Ishikawa (cell line): ENCODE measurements at regions not wholly inside any gene's neighbourhood (a gene's known extent, or its start where the extent isn't known, plus 50 kb on each side); places are given as distances from the start of the nearest gene placed in this dataset.

Experiments used
- CEBPB ChIP-seq: IDR thresholded peaks from 2 replicates; pipeline ENCODE4 v1.6.1; 2012
- CREB1 ChIP-seq: IDR thresholded peaks from 2 replicates; pipeline ENCODE4 v1.6.1; 2012; ENCODE audit warnings: low read depth
- EGR1 ChIP-seq: IDR thresholded peaks from 2 replicates; pipeline ENCODE4 v1.6.1; 2012
- EP300 ChIP-seq: IDR thresholded peaks from 2 replicates; pipeline ENCODE4 v1.6.1; 2012; ENCODE audit warnings: borderline replicate concordance
- FOXM1 ChIP-seq: IDR thresholded peaks from 2 replicates; pipeline ENCODE4 v1.6.1; 2012; ENCODE audit warnings: low read depth, borderline replicate concordance
- NFIC ChIP-seq: IDR thresholded peaks from 2 replicates; pipeline ENCODE4 v1.6.1; 2012
- RAD21 ChIP-seq: IDR thresholded peaks from 2 replicates; pipeline ENCODE4 v1.6.1; 2012; ENCODE audit warnings: low read depth
- TAF1 ChIP-seq: IDR thresholded peaks from 2 replicates; pipeline ENCODE4 v1.6.1; 2012; ENCODE audit warnings: low read depth, mild to moderate bottlenecking
- TCF12 ChIP-seq: IDR thresholded peaks from 2 replicates; pipeline ENCODE4 v1.6.1; 2012; ENCODE audit warnings: low read depth
- TEAD4 ChIP-seq: IDR thresholded peaks from 2 replicates; pipeline ENCODE4 v1.6.1; 2012
- YY1 ChIP-seq: IDR thresholded peaks from 2 replicates; pipeline ENCODE4 v1.6.1; 2012; ENCODE audit warnings: low read depth
- ZBTB7A ChIP-seq: IDR thresholded peaks from 2 replicates; pipeline ENCODE4 v1.6.1; 2012; ENCODE audit warnings: low read depth
- TF ChIP-seq, protein P1 (sequence below): IDR thresholded peaks from 2 replicates; pipeline ENCODE4 v1.6.1; 2012
- TF ChIP-seq, protein P2 (sequence below): IDR thresholded peaks from 2 replicates; pipeline ENCODE4 v1.6.1; 2012; ENCODE audit warnings: low read depth, mild to moderate bottlenecking
- TF ChIP-seq, protein P3 (sequence below): IDR thresholded peaks from 2 replicates; pipeline ENCODE4 v1.6.1; 2012

DNA sequence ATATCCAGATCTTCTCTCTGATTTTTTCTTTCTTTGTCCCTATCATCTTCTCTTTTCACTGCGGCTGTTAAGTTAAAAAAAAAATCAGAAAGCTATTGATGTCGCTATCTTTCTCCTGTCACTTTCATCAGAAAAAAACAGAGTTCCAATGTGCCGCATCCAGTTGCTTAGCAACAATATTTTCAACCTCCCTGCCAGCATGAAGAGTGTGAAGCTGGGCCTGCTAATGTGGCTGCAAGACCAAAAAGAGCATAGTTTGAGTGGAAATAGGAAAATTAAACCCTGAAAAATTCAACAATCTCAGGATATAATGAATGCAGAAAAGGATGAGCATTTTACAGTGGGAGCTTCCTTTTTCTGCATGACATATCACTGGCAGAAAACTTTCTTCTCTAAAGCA is 1025.4 kb upstream of the LRFN5 start:
- TF ChIP-seq TCF12 (no peak), CREB1 (no peak), YY1 (no peak), RAD21 (no peak), FOXM1 (no peak), ZBTB7A (no peak), CEBPB (no peak), TAF1 (no peak), TEAD4 (no peak), NFIC (no peak), EGR1 (no peak), EP300 (no peak)
- TF ChIP-seq, protein P1, sequence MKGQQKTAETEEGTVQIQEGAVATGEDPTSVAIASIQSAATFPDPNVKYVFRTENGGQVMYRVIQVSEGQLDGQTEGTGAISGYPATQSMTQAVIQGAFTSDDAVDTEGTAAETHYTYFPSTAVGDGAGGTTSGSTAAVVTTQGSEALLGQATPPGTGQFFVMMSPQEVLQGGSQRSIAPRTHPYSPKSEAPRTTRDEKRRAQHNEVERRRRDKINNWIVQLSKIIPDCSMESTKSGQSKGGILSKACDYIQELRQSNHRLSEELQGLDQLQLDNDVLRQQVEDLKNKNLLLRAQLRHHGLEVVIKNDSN = no peak
- TF ChIP-seq, protein P2, sequence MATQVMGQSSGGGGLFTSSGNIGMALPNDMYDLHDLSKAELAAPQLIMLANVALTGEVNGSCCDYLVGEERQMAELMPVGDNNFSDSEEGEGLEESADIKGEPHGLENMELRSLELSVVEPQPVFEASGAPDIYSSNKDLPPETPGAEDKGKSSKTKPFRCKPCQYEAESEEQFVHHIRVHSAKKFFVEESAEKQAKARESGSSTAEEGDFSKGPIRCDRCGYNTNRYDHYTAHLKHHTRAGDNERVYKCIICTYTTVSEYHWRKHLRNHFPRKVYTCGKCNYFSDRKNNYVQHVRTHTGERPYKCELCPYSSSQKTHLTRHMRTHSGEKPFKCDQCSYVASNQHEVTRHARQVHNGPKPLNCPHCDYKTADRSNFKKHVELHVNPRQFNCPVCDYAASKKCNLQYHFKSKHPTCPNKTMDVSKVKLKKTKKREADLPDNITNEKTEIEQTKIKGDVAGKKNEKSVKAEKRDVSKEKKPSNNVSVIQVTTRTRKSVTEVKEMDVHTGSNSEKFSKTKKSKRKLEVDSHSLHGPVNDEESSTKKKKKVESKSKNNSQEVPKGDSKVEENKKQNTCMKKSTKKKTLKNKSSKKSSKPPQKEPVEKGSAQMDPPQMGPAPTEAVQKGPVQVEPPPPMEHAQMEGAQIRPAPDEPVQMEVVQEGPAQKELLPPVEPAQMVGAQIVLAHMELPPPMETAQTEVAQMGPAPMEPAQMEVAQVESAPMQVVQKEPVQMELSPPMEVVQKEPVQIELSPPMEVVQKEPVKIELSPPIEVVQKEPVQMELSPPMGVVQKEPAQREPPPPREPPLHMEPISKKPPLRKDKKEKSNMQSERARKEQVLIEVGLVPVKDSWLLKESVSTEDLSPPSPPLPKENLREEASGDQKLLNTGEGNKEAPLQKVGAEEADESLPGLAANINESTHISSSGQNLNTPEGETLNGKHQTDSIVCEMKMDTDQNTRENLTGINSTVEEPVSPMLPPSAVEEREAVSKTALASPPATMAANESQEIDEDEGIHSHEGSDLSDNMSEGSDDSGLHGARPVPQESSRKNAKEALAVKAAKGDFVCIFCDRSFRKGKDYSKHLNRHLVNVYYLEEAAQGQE = no peak
- TF ChIP-seq, protein P3, sequence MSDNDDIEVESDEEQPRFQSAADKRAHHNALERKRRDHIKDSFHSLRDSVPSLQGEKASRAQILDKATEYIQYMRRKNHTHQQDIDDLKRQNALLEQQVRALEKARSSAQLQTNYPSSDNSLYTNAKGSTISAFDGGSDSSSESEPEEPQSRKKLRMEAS = no peak

DNA sequence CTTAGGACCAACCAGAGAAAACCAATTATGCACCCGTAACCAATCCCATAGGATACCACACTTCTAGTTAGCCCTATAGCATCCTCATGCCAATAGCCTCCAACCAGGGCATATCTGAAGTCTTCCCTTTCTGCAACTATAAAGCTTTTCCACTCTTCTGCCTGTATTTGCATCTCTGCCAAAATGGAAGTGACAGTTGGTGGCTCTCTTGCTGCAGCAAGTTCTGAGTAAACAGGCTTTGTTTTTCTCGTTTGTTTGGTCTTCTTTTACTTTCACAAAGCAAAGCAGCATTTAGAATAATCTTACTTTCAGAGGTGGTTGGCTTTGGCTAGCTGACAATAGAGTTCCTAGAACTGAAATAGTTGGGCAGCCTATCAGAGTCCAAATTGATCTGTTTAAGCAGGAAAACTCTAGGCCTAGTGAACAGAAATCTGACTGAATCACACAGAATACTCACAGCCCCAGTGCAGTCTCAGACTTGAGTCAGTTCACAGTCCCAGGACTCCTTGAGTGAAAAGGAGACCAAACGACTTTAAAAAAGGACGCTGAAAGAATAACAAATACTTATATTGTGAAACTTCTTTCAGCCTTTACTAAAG is 1029.7 kb upstream of the LRFN5 start:
- TF ChIP-seq FOXM1 = no peak
- TF ChIP-seq EGR1 = no peak
- TF ChIP-seq NFIC = no peak
- TF ChIP-seq, protein P1 = no peak
- no peak for TF ChIP-seq ZBTB7A
- TF ChIP-seq RAD21 = no peak
- no peak for TF ChIP-seq TEAD4
- TF ChIP-seq CREB1 = no peak
- TF ChIP-seq EP300 = no peak
- TF ChIP-seq TCF12 = no peak
- TF ChIP-seq YY1 = no peak
- no peak for TF ChIP-seq CEBPB
- TF ChIP-seq, protein P2 = no peak
- TF ChIP-seq, protein P3 = no peak
- no peak for TF ChIP-seq TAF1

DNA sequence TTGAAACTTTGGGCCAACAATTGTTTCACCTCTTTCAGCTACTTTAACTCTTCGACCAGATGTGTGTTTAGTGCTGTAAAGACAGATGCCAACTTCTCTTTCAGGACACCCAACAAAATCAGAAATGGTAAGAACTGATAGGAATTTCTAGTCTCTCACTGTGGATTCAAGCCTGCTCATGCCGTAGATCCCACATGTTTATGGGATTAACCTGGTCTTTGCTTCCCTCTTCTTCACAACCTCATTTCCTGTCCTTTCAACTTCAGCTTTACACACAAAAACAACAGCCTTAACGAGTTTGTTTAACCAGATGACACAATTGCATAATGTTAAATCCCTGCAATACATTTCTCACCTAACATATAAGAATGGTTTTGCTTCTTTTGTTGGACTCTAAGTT is 1031.9 kb upstream of the LRFN5 start:
- no peak for TF ChIP-seq TEAD4
- TF ChIP-seq YY1 = no peak
- no peak for TF ChIP-seq RAD21
- TF ChIP-seq, protein P2 = no peak
- no peak for TF ChIP-seq TCF12
- TF ChIP-seq CEBPB = no peak
- no peak for TF ChIP-seq TAF1
- TF ChIP-seq, protein P3 = no peak
- TF ChIP-seq, protein P1 = no peak
- no peak for TF ChIP-seq EP300
- no peak for TF ChIP-seq ZBTB7A
- TF ChIP-seq CREB1 = no peak
- TF ChIP-seq NFIC = no peak
- no peak for TF ChIP-seq EGR1
- TF ChIP-seq FOXM1 = no peak

DNA sequence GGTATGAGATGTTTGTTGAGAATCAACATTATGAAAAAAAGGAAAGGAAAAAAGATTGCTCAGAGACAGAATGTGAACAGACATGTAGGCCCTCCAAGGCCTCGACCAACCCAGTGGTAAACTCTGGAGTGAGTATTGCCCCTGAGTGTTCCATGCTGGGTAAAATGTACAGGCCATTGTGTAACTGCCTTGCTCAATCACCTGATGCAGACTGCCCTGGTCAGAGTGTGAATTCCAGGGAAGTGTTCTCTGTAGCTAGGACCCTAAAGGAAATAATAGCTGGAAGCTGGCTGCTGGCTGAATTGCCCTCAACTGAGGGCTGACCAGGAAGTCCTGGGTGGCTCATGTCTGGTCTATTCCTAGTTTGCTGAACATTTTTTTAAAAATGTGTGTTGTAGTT is 1081.4 kb upstream of the LRFN5 start:
- TF ChIP-seq, protein P3 = no peak
- TF ChIP-seq EP300 (no peak), FOXM1 (no peak), TAF1 (no peak), TEAD4 (no peak), YY1 (no peak), NFIC (no peak), CREB1 (no peak), EGR1 (no peak), CEBPB (no peak), RAD21 (no peak), TCF12 (no peak), ZBTB7A (no peak)
- TF ChIP-seq, protein P2 = no peak
- TF ChIP-seq, protein P1 = no peak
